ENCODE measurements at regions not wholly inside any gene's neighbourhood (a gene's known extent, or its start where the extent isn't known, plus 50 kb on each side); places are given as distances from the start of the nearest gene placed in this dataset.

DNA sequence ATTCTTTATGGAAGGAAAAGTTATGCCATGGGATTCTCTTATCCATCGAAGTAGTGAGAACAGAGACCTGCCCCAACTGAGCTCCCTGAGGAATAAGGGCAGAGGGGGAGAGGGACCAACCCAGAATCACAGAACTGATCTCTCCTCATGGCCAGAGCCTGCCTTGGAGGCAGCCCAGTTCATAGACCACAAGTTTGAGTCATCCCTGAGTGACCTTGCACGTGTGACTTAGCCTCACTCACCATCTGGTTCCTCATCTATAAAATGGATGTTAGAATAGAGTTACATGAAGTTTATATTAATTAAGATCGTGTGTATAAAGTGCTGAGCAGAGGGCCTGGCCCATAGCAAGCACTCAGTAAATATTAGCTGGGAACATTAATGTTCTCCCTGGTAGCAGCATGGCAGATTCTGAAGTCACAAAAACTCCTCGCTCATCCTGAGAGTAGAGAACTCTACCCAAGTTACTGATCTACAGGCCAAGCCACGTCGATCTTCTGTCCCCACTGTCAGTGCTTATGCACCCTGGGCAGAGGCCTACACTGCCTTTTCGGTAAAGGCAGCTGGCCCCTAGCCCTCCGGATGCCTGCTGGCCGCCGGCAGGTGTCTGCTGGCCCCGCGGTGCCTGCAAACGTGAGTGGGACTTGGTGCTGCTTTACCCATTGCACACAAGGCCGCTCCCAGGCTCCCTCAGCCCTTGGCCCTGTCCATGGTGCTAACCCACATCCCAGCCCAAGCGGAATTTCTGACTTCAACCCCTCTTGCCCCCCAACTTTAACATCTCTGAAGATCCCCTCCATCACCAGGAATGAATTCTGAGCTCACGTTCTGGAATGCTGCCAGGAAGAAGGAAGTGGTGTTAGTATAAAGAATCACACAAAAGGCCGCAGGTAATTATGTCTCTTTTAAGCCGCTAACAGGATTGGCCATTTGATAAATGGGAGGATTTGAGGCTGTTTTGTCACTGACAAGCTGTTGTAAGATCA lies 61.1 kb upstream of the ARAP3 start:
- peak; percentile 14 for DNase-seq (ENCODE audit: low spot score)
- H3K4me2 ChIP-seq (ENCODE audit: low read length) = no peak overlapping the region
- peaks cover 12% of the 10 kb centered on the region for H3K4me1 ChIP-seq (ENCODE audit: insufficient read depth, low read length, poor library complexity, severe bottlenecking)
- no peaks in the 10 kb centered on the region for H3K9me2 ChIP-seq (ENCODE audit: insufficient read depth, low read length)
- H3K9me3 ChIP-seq (ENCODE audit: low read length) = no peaks in the 10 kb centered on the region
- no TSS peak for BruUV-seq (replicated peaks)
- CTCF ChIA-PET (ENCODE audit: unreplicated experiment) = no interaction called here
- POLR2A ChIA-PET = no interaction called here
- no peak overlapping the region for H3K4me3 ChIP-seq (ENCODE audit: low read depth, low read length, poor library complexity, severe bottlenecking)
- no peaks in the 10 kb centered on the region for H4K20me1 ChIP-seq (ENCODE audit: insufficient read depth, low read length)
- H3K36me3 ChIP-seq (ENCODE audit: insufficient read depth, low read length) = no peaks in the 10 kb centered on the region
- no peak overlapping the region for H2AFZ ChIP-seq (ENCODE audit: low read length)
- H3K79me2 ChIP-seq (ENCODE audit: insufficient read depth, low read depth, low read length) = no peaks in the 10 kb centered on the region
- H3K27ac ChIP-seq (ENCODE audit: low read depth, low read length, poor library complexity, severe bottlenecking) = no peak overlapping the region
- intact Hi-C loops (cut with micrococcal nuclease; ENCODE audit: unreplicated experiment) = no loop called here
- TF ChIP-seq CTCF (conservative IDR thresholded peaks at IDR 0.05; ENCODE audit: low read length) = no peak
- no peak for TF ChIP-seq EZH2phosphoT487 (IDR thresholded peaks at IDR 0.05; ENCODE audit: borderline replicate concordance, low read depth, low read length)

- Histone ChIP-seq H3K27ac (ENCODE audit: low read depth, low read length, poor library complexity, severe bottlenecking) (no peak overlapping the region), H3K36me3 (ENCODE audit: insufficient read depth, low read length) (no peaks in the 10 kb centered on the region), H3K9me2 (ENCODE audit: insufficient read depth, low read length) (no peaks in the 10 kb centered on the region), H3K79me2 (ENCODE audit: insufficient read depth, low read depth, low read length) (no peaks in the 10 kb centered on the region), H4K20me1 (ENCODE audit: insufficient read depth, low read length) (no peaks in the 10 kb centered on the region), H2AFZ (ENCODE audit: low read length) (no peak overlapping the region), H3K4me1 (ENCODE audit: insufficient read depth, low read length, poor library complexity, severe bottlenecking) (peaks cover 2% of the 10 kb centered on the region), H3K4me2 (ENCODE audit: low read length) (no peak overlapping the region), H3K9me3 (ENCODE audit: low read length) (no peaks in the 10 kb centered on the region), H3K4me3 (ENCODE audit: low read depth, low read length, poor library complexity, severe bottlenecking) (no peak overlapping the region)
- TF ChIP-seq CTCF (conservative IDR thresholded peaks at IDR 0.05; ENCODE audit: low read length) (no peak), EZH2phosphoT487 (IDR thresholded peaks at IDR 0.05; ENCODE audit: borderline replicate concordance, low read depth, low read length) (no peak)
- CTCF ChIA-PET (ENCODE audit: unreplicated experiment) = no interaction called here
- POLR2A ChIA-PET = no interaction called here
- no TSS peak for BruUV-seq (replicated peaks)
- intact Hi-C loops (cut with micrococcal nuclease; ENCODE audit: unreplicated experiment) = no loop called here
- no peak for DNase-seq (ENCODE audit: low spot score)
Observed at GRCh38 chr5:141742144-141742543, 60.1 kb upstream of the ARAP3 start.

DNA sequence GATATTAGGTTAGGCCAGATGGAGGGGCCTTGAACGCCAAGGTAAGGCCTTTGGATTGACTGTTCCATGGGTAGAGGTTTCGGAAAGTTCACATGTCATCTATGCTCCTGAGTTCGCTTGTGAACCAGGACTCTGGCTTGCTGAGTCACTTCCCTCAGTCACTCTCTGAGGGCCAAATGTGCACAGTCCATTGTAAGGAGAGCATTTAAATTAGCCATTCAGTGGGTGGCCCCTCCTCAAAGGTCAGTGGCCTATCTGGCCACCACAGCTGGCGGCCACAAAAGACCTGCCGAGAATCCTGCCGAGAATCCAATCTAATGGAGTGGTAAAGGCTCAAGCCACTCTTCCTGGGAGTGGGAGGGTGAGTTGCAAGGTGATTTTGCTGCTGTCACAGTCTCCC lies 58.9 kb upstream of the ARAP3 start:
- no peaks in the 10 kb centered on the region for H3K36me3 ChIP-seq (ENCODE audit: insufficient read depth, low read length)
- intact Hi-C loops (cut with micrococcal nuclease; ENCODE audit: unreplicated experiment) = no loop called here
- no peaks in the 10 kb centered on the region for H3K9me2 ChIP-seq (ENCODE audit: insufficient read depth, low read length)
- CTCF ChIA-PET (ENCODE audit: unreplicated experiment) = no interaction called here
- TF ChIP-seq EZH2phosphoT487 (IDR thresholded peaks at IDR 0.05; ENCODE audit: borderline replicate concordance, low read depth, low read length) = no peak
- TF ChIP-seq CTCF (conservative IDR thresholded peaks at IDR 0.05; ENCODE audit: low read length) = no peak
- H3K4me3 ChIP-seq (ENCODE audit: low read depth, low read length, poor library complexity, severe bottlenecking) = no peak overlapping the region
- no peak overlapping the region for H2AFZ ChIP-seq (ENCODE audit: low read length)
- peaks cover 3% of the 10 kb centered on the region for H3K4me1 ChIP-seq (ENCODE audit: insufficient read depth, low read length, poor library complexity, severe bottlenecking)
- no peak overlapping the region for H3K27ac ChIP-seq (ENCODE audit: low read depth, low read length, poor library complexity, severe bottlenecking)
- DNase-seq (ENCODE audit: low spot score) = no peak
- no peaks in the 10 kb centered on the region for H3K9me3 ChIP-seq (ENCODE audit: low read length)
- POLR2A ChIA-PET = no interaction called here
- no peak overlapping the region for H3K4me2 ChIP-seq (ENCODE audit: low read length)
- no TSS peak for BruUV-seq (replicated peaks)
- H3K79me2 ChIP-seq (ENCODE audit: insufficient read depth, low read depth, low read length) = no peaks in the 10 kb centered on the region
- H4K20me1 ChIP-seq (ENCODE audit: insufficient read depth, low read length) = no peaks in the 10 kb centered on the region
